A673 (cell line): ENCODE measurements at regions not wholly inside any gene's neighbourhood (a gene's known extent, or its start where the extent isn't known, plus 50 kb on each side); places are given as distances from the start of the nearest gene placed in this dataset.

Experiments
- BruUV-seq: library from RNA; stranded (reverse); fragments of 400-500 nt; replicated peaks from 2 replicates; lab custom pipeline; 2021; lab: Mats Ljungman, UMichigan
- CTCF ChIA-PET: fragments of 300-600 bp; sonication (Branson Sonifier 250); formaldehyde crosslinking; loops from one replicate; lab custom pipeline; 2022; ENCODE audit warnings: antibody characterized with exemption; lab: Charles Lee
- POLR2A ChIA-PET: fragments of 300-600 bp; sonication (Branson Sonifier 250); formaldehyde crosslinking; loops from one replicate; lab custom pipeline; 2022; ENCODE audit warnings: antibody characterized with exemption; ENCODE audit not compliant: low non-redundant PET; lab: Charles Lee
- DNase-seq: peaks from one replicate; pipeline ENCODE4 v3.0.0-alpha.2; 2015; ENCODE audit warnings: low spot score
- H3K27ac ChIP-seq: fragments of 200-600 bp; sonication (generic); 2 replicates; pipeline ENCODE4 v1.5.1; 2016; ENCODE audit warnings: mixed run types, low read depth, mild to moderate bottlenecking, mixed read lengths, antibody characterized with exemption, low read length; ENCODE audit not compliant: poor library complexity, severe bottlenecking
- H3K27me3 ChIP-seq: fragments of 200-600 bp; sonication (generic); replicated peaks from 2 replicates; pipeline ENCODE4 v1.6.1; 2017; ENCODE audit warnings: mixed run types, low read depth, mild to moderate bottlenecking, mixed read lengths, antibody characterized with exemption, low read length; ENCODE audit not compliant: insufficient read depth, poor library complexity
- H3K36me3 ChIP-seq: fragments of 200-600 bp; sonication (generic); 2 replicates; pipeline ENCODE4 v1.6.1; 2016; ENCODE audit warnings: mixed run types, mild to moderate bottlenecking, mixed read lengths, antibody characterized with exemption, low read length; ENCODE audit not compliant: insufficient read depth, poor library complexity, severe bottlenecking
- H3K4me1 ChIP-seq: fragments of 200-600 bp; sonication (generic); 2 replicates; pipeline ENCODE4 v1.6.1; 2017; ENCODE audit warnings: mixed run types, mild to moderate bottlenecking, mixed read lengths, antibody characterized with exemption, low read length; ENCODE audit not compliant: insufficient read depth, poor library complexity, severe bottlenecking
- H3K4me3 ChIP-seq: fragments of 200-600 bp; sonication (generic); 2 replicates; pipeline ENCODE4 v1.5.1; 2016; ENCODE audit warnings: low read depth, mixed run types, mild to moderate bottlenecking, mixed read lengths, low read length; ENCODE audit not compliant: poor library complexity, severe bottlenecking
- H3K9me3 ChIP-seq: fragments of 200-600 bp; sonication (generic); 2 replicates; pipeline ENCODE4 v1.6.1; 2016; ENCODE audit warnings: mixed run types, low read depth, mild to moderate bottlenecking, mixed read lengths, antibody characterized with exemption, low read length; ENCODE audit not compliant: poor library complexity, severe bottlenecking
- CTCF ChIP-seq: fragments of 300-800, 200-600 bp; sonication (generic); conservative IDR thresholded peaks from 2 replicates; pipeline ENCODE4 v1.5.1; 2017; ENCODE audit warnings: low read depth, mild to moderate bottlenecking, antibody characterized with exemption, low read length, moderate library complexity, mixed read lengths
- EZH2 ChIP-seq: fragments of 200-600 bp; sonication (generic); IDR thresholded peaks from 2 replicates; pipeline ENCODE4 v1.6.1; 2017; ENCODE audit warnings: borderline replicate concordance, low read depth, mild to moderate bottlenecking, mixed read lengths, antibody characterized with exemption, low read length; ENCODE audit not compliant: poor library complexity, severe bottlenecking
- intact Hi-C: fragments of 100-400 bp; cut with micrococcal nuclease; formaldehyde crosslinking; loops from one replicate; pipeline ENCODE4 v1.10.0; 2022; ENCODE audit not compliant: unreplicated experiment

- ChIA-PET POLR2A (no interaction called here), CTCF (no interaction called here)
- peaks cover 33% of the 10 kb centered on the region for H3K9me3 ChIP-seq
- H3K4me1 ChIP-seq, result no peaks in the 10 kb centered on the region
- H3K27me3 ChIP-seq, result no peaks in the 10 kb centered on the region
- no peak for DNase-seq
- no TSS peak for BruUV-seq
- intact Hi-C loops, result no loop called here
- H3K27ac ChIP-seq, result no peak overlapping the region
- no peak for TF ChIP-seq CTCF
- no peak for TF ChIP-seq EZH2
- no peaks in the 10 kb centered on the region for H3K36me3 ChIP-seq
- H3K4me3 ChIP-seq, result no peak overlapping the region
Observed at GRCh38 chr21:19781881-19782652, 1216.1 kb upstream of the NCAM2 start.

GRCh38 chr21:19785941-19786340, 1212.3 kb upstream of the NCAM2 start:
- no peaks in the 10 kb centered on the region for H3K36me3 ChIP-seq
- H3K4me1 ChIP-seq, result no peaks in the 10 kb centered on the region
- H3K27ac ChIP-seq, result no peak overlapping the region
- no peak for DNase-seq
- TF ChIP-seq EZH2 (no peak), CTCF (no peak)
- CTCF ChIA-PET, result no interaction called here
- H3K9me3 ChIP-seq, result peaks cover 22% of the 10 kb centered on the region
- H3K27me3 ChIP-seq, result no peaks in the 10 kb centered on the region
- H3K4me3 ChIP-seq, result no peak overlapping the region
- BruUV-seq, result no TSS peak
- intact Hi-C loops, result no loop called here
- POLR2A ChIA-PET, result no interaction called here

GRCh38 chr21:19792004-19792403, 1206.2 kb upstream of the NCAM2 start:
- Histone ChIP-seq H3K36me3 (no peaks in the 10 kb centered on the region), H3K4me1 (no peaks in the 10 kb centered on the region), H3K9me3 (peaks cover 4% of the 10 kb centered on the region), H3K27ac (no peak overlapping the region), H3K27me3 (no peaks in the 10 kb centered on the region), H3K4me3 (no peak overlapping the region)
- CTCF ChIA-PET, result no interaction called here
- DNase-seq, result no peak
- no TSS peak for BruUV-seq
- POLR2A ChIA-PET, result no interaction called here
- intact Hi-C loops, result no loop called here
- TF ChIP-seq EZH2, result no peak
- TF ChIP-seq CTCF, result no peak
